K562 (cell line): ENCODE measurements at regions not wholly inside any gene's neighbourhood (a gene's known extent, or its start where the extent isn't known, plus 50 kb on each side); places are given as distances from the start of the nearest gene placed in this dataset.

Experiments
- ATAC-seq: fragments of 200-7000 bp; cut with Tn5 transposase; 3 replicates; pipeline ENCODE4 v1.9.1; 2020; ENCODE audit warnings: moderate library complexity
- BruUV-seq: library from RNA; stranded (reverse); fragments of 400-500 nt; replicated peaks from 2 replicates; lab custom pipeline; 2021; lab: Mats Ljungman, UMichigan
- CTCF ChIA-PET: fragments of 300-600 bp; formaldehyde crosslinking; extraction: SDS; loops from one replicate; lab custom pipeline; 2021; ENCODE audit warnings: low intra/inter-chr PET ratio; lab: Yijun Ruan, JAX
- POLR2A ChIA-PET: fragments of 300-600, 350-650 bp; sonication (Branson Sonifier 250); formaldehyde crosslinking; extraction: SDS; loops from one replicate; lab custom pipeline; 2021; ENCODE audit warnings: antibody characterized with exemption, inconsistent platforms; lab: Yijun Ruan, JAX
- DNase-seq, 4 experiments: peaks; one replicate each; pipeline versions ENCODE4 v3.0.0 to v3.0.0-alpha.2; 2011 to 2018; ENCODE audit warnings: low spot score in 3 of 4, mixed read lengths in 3 of 4; ENCODE audit errors: extremely low read depth in 1 of 4
- FAIRE-seq: peaks from 2 replicates; lab custom pipeline; 2011; peaks lifted over from hg19 to GRCh38; lab: Jason Lieb, UNC
- H2AFZ ChIP-seq: 2 replicates; pipeline ENCODE4 v1.6.0; 2011; ENCODE audit warnings: low read depth, low read length, control low read depth, inconsistent platforms
- H3K27ac ChIP-seq: fragments of 200-600 bp; 3 replicates; pipeline ENCODE4 v1.8.0; 2011; ENCODE audit warnings: low read depth, mild to moderate bottlenecking, control low read depth, inconsistent platforms, low read length, moderate library complexity, mixed read lengths; ENCODE audit errors: extremely low read depth
- H3K27me3 ChIP-seq, 2 experiments: fragments of 300-600 bp in 1 of 2; 2 replicates in 1 of 2; 3 replicates in 1 of 2; pipeline versions ENCODE4 v1.6.0 to v1.8.0; 2011; ENCODE audit warnings: inconsistent platforms in 2 of 2, low read length in 2 of 2, mild to moderate bottlenecking in 1 of 2, mixed read lengths in 1 of 2, moderate library complexity in 1 of 2; ENCODE audit not compliant: control insufficient read depth in 2 of 2, insufficient read depth in 2 of 2
- H3K36me3 ChIP-seq: fragments of 300-600 bp; 3 replicates; pipeline ENCODE4 v1.8.0; 2011; ENCODE audit warnings: mild to moderate bottlenecking, low read length, inconsistent platforms; ENCODE audit not compliant: control insufficient read depth, insufficient read depth
- H3K4me1 ChIP-seq, 2 experiments: fragments of 200-600 bp in 1 of 2; replicated peaks in 1 of 2; 2 replicates in 1 of 2; 3 replicates in 1 of 2; pipeline versions ENCODE4 v1.5.1 to v1.8.0; 2011; ENCODE audit warnings: inconsistent platforms in 2 of 2, low read length in 2 of 2, mild to moderate bottlenecking in 1 of 2, mixed read lengths in 1 of 2, moderate library complexity in 1 of 2; ENCODE audit not compliant: control insufficient read depth in 2 of 2, insufficient read depth in 2 of 2
- H3K4me2 ChIP-seq: 2 replicates; pipeline ENCODE4 v1.6.1; 2011; ENCODE audit warnings: low read length, control low read depth, inconsistent platforms, mixed read lengths; ENCODE audit not compliant: insufficient read depth
- H3K4me3 ChIP-seq: fragments of 200-600 bp; sonication (generic), shearing (Covaris generic); 2 replicates; pipeline ENCODE4 v1.5.1; 2016; ENCODE audit warnings: control low read depth, inconsistent platforms
- H3K79me2 ChIP-seq: fragments of 200-600 bp; 3 replicates; pipeline ENCODE4 v1.8.0; 2011; ENCODE audit warnings: low read length, inconsistent platforms; ENCODE audit not compliant: control insufficient read depth, insufficient read depth
- H3K9ac ChIP-seq, 2 experiments: 2 replicates each; pipeline versions ENCODE4 v1.6.0 to v1.6.1; 2011; ENCODE audit warnings: low read depth in 2 of 2, low read length in 2 of 2, control low read depth in 1 of 2, inconsistent platforms in 1 of 2, mild to moderate bottlenecking in 1 of 2, mixed read lengths in 1 of 2; ENCODE audit not compliant: insufficient read depth in 1 of 2
- H3K9me1 ChIP-seq: one replicate; pipeline ENCODE4 v1.6.0; 2011; ENCODE audit warnings: inconsistent platforms, mild to moderate bottlenecking, low read length, moderate library complexity; ENCODE audit not compliant: control insufficient read depth, insufficient read depth
- H3K9me3 ChIP-seq: replicated peaks from 2 replicates; pipeline ENCODE4 v1.5.1; 2011; ENCODE audit warnings: low read depth, low read length, inconsistent platforms; ENCODE audit not compliant: control insufficient read depth, insufficient read depth
- H4K20me1 ChIP-seq: replicated peaks from 2 replicates; pipeline ENCODE4 v1.6.1; 2011; ENCODE audit warnings: low read length, inconsistent platforms, mixed read lengths; ENCODE audit not compliant: control insufficient read depth, insufficient read depth
- ADNP ChIP-seq: fragments of 200-800 bp; sonication (Bioruptor generic); IDR thresholded peaks from 2 replicates; pipeline ENCODE4 v1.6.1; 2016; ENCODE audit warnings: missing genetic modification characterization, missing compliant biosample characterization
- CTCF ChIP-seq, 3 experiments: IDR thresholded peaks in 2 of 3; conservative IDR thresholded peaks in 1 of 3; 2 replicates each; pipeline ENCODE4 v1.5.1; 2011 to 2012; ENCODE audit warnings: low read length in 3 of 3, mild to moderate bottlenecking in 3 of 3, control low read depth in 2 of 3, improper control_type of control experiment in 1 of 3, inconsistent platforms in 1 of 3, low read depth in 1 of 3, mixed read lengths in 1 of 3, moderate library complexity in 1 of 3; ENCODE audit not compliant: insufficient read depth in 2 of 3
- FOXK2 ChIP-seq, 2 experiments: fragments of 450-650 bp; IDR thresholded peaks in 1 of 2; conservative IDR thresholded peaks in 1 of 2; 2 replicates each; pipeline ENCODE4 v1.6.1; 2016; ENCODE audit warnings: low read depth in 2 of 2, mild to moderate bottlenecking in 1 of 2
- KDM4B ChIP-seq, 2 experiments: fragments of 450-650 bp in 1 of 2; sonication (generic) in 1 of 2; IDR thresholded peaks; 2 replicates each; pipeline ENCODE4 v1.6.1; 2016 to 2017; ENCODE audit warnings: borderline replicate concordance in 2 of 2, antibody characterized with exemption in 1 of 2, low read depth in 1 of 2, mild to moderate bottlenecking in 1 of 2
- KLF1 ChIP-seq: fragments of 450-650 bp; IDR thresholded peaks from 2 replicates; pipeline ENCODE4 v1.6.1; 2016; ENCODE audit warnings: missing genetic modification characterization, missing compliant biosample characterization
- SP1 ChIP-seq: sonication (generic); formaldehyde crosslinking; IDR thresholded peaks from 2 replicates; pipeline ENCODE4 v1.8.1; 2022; ENCODE audit warnings: mild to moderate bottlenecking, missing genetic modification reagents
- TRIM25 ChIP-seq: fragments of 450-650 bp; IDR thresholded peaks from 2 replicates; pipeline ENCODE4 v1.7.0; 2016; ENCODE audit warnings: borderline replicate concordance
- WGBS: fragments of 100-300 bp; shearing (Covaris generic); methylation state at CpG from one replicate; pipeline ENCODE4 v1.1.6; 2016; ENCODE audit warnings: low coverage, mixed read lengths; ENCODE audit not compliant: insufficient coverage; ENCODE audit errors: missing lambda C conversion rate; 5-methylcytosine and 5-hydroxymethylcytosine counted together
- in situ Hi-C: fragments of 300-500 bp; cut with MboI; formaldehyde crosslinking; loops from 4 replicates; pipeline ENCODE4 v1.15.0; 2018; ENCODE audit warnings: inconsistent platforms, mixed read lengths
- intact Hi-C: fragments of 100-400 bp; cut with micrococcal nuclease; formaldehyde crosslinking; loops from 2 replicates; pipeline ENCODE4 v1.14.2; 2022
- TF ChIP-seq, protein P1 (sequence below): sonication (generic); formaldehyde crosslinking; IDR thresholded peaks from 2 replicates; pipeline ENCODE4 v1.8.0; 2022; ENCODE audit warnings: mild to moderate bottlenecking, low read depth, missing genetic modification reagents
- TF ChIP-seq, protein P2 (sequence below): sonication (generic); formaldehyde crosslinking; IDR thresholded peaks from 2 replicates; pipeline ENCODE4 v1.8.0; 2022; ENCODE audit warnings: mild to moderate bottlenecking, missing genetic modification reagents

DNA sequence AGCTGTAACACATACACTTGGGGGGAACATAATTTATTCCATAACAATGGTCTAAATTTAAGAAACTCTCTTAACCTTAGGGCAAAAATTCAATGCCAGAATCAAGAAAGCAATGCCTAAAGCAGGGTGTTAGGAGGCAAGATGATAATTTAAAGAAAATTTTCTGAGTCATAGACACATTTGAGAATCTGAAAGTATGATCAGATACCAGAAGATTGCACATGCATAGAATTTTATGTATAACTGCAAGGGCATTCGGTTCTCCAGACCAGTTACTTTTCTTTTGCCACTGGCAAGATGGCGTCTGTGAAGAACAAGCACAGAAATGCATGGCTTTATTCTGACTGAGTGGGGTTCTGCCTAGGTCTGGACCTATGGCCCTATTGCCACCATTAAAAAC is 64.4 kb upstream of the IPO9 start:
- no peak for FAIRE-seq
- no peaks in the 10 kb centered on the region for H3K79me2 ChIP-seq
- intact Hi-C loops: no loop called here
- TF ChIP-seq FOXK2 (conservative IDR thresholded peaks at IDR 0.05 in 1 of 2, IDR thresholded peaks at IDR 0.05 in 1 of 2; ENCODE audit: low read depth in 2 of 2) (no peak), TRIM25 (no peak), ADNP (tag) (no peak), CTCF (IDR thresholded peaks at IDR 0.05 in 2 of 3, conservative IDR thresholded peaks at IDR 0.05 in 1 of 3; ENCODE audit: insufficient read depth in 2 of 3, low read depth in 1 of 3, low read length in 3 of 3) (no peak), KDM4B (IDR thresholded peaks at IDR 0.05; ENCODE audit: borderline replicate concordance in 2 of 2, low read depth in 1 of 2) (no peak), SP1 (CRISPR knock-in tag) (no peak), KLF1 (tag) (no peak)
- TF ChIP-seq, protein P1, sequence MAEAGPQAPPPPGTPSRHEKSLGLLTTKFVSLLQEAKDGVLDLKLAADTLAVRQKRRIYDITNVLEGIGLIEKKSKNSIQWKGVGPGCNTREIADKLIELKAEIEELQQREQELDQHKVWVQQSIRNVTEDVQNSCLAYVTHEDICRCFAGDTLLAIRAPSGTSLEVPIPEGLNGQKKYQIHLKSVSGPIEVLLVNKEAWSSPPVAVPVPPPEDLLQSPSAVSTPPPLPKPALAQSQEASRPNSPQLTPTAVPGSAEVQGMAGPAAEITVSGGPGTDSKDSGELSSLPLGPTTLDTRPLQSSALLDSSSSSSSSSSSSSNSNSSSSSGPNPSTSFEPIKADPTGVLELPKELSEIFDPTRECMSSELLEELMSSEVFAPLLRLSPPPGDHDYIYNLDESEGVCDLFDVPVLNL (CRISPR knock-in tag): no peak
- TF ChIP-seq, protein P2, sequence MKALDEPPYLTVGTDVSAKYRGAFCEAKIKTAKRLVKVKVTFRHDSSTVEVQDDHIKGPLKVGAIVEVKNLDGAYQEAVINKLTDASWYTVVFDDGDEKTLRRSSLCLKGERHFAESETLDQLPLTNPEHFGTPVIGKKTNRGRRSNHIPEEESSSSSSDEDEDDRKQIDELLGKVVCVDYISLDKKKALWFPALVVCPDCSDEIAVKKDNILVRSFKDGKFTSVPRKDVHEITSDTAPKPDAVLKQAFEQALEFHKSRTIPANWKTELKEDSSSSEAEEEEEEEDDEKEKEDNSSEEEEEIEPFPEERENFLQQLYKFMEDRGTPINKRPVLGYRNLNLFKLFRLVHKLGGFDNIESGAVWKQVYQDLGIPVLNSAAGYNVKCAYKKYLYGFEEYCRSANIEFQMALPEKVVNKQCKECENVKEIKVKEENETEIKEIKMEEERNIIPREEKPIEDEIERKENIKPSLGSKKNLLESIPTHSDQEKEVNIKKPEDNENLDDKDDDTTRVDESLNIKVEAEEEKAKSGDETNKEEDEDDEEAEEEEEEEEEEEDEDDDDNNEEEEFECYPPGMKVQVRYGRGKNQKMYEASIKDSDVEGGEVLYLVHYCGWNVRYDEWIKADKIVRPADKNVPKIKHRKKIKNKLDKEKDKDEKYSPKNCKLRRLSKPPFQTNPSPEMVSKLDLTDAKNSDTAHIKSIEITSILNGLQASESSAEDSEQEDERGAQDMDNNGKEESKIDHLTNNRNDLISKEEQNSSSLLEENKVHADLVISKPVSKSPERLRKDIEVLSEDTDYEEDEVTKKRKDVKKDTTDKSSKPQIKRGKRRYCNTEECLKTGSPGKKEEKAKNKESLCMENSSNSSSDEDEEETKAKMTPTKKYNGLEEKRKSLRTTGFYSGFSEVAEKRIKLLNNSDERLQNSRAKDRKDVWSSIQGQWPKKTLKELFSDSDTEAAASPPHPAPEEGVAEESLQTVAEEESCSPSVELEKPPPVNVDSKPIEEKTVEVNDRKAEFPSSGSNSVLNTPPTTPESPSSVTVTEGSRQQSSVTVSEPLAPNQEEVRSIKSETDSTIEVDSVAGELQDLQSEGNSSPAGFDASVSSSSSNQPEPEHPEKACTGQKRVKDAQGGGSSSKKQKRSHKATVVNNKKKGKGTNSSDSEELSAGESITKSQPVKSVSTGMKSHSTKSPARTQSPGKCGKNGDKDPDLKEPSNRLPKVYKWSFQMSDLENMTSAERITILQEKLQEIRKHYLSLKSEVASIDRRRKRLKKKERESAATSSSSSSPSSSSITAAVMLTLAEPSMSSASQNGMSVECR (CRISPR knock-in tag): no peak
- TF ChIP-seq, all 486 proteins: peak for 0
- in situ Hi-C loops: no loop called here
- H3K9ac ChIP-seq: no peak overlapping the region
- no TSS peak for BruUV-seq
- DNase-seq: no peak
- H3K4me1 ChIP-seq: no peaks in the 10 kb centered on the region; a peak in 1 of 5 replicates
- ChIA-PET CTCF (no interaction called here), POLR2A (interaction anchor here (0.7 to 2.4 kb wide), 4 partner anchors 10 to 17 kb away, joined by 3 to 8 read pairs (median 5); no protein-coding TSS in a partner anchor)
- no peaks in the 10 kb centered on the region for H4K20me1 ChIP-seq
- H3K9me1 ChIP-seq: no peaks in the 10 kb centered on the region
- H3K9me3 ChIP-seq: no peaks in the 10 kb centered on the region
- H3K27ac ChIP-seq: no peak overlapping the region
- WGBS: 21% methylated on average over 2 of the region's 2 CpGs
- H3K36me3 ChIP-seq: no peaks in the 10 kb centered on the region
- no peak overlapping the region for H3K4me3 ChIP-seq
- no peaks in the 10 kb centered on the region; a peak in 1 of 5 replicates for H3K27me3 ChIP-seq
- no peak overlapping the region for H3K4me2 ChIP-seq
- no peak overlapping the region for H2AFZ ChIP-seq
- ATAC-seq: no peak
